ENCODE measurements at regions not wholly inside any gene's neighbourhood (a gene's known extent, or its start where the extent isn't known, plus 50 kb on each side); places are given as distances from the start of the nearest gene placed in this dataset.

- Histone ChIP-seq H3K27ac (ENCODE audit: low read depth, low read length) (no peak overlapping the region), H3K27me3 (ENCODE audit: control insufficient read depth in 2 of 2, insufficient read depth in 2 of 2, low read length in 2 of 2) (no peaks in the 10 kb centered on the region), H3K9me3 (ENCODE audit: control insufficient read depth in 2 of 3, low read length in 3 of 3) (no peaks in the 10 kb centered on the region), H3K4me1 (ENCODE audit: control insufficient read depth in 2 of 2, insufficient read depth in 2 of 2, low read length in 2 of 2) (no peaks in the 10 kb centered on the region), H3K36me3 (ENCODE audit: control insufficient read depth in 2 of 3, insufficient read depth in 3 of 3, low read length in 3 of 3) (no peaks in the 10 kb centered on the region), H3K4me3 (ENCODE audit: low read length) (no peak overlapping the region)
- ChIA-PET POLR2A (no interaction called here), CTCF (no interaction called here)
- Mint-ChIP-seq H3K4me3 (no peak overlapping the region), H3K36me3 (no peaks in the 10 kb centered on the region), H3K9me3 (peaks cover 0 to 24% (median 5%) of the 10 kb centered on the region in 11 donors), H3K27me3 (no peaks in the 10 kb centered on the region), H3K27ac (no peak overlapping the region), H3K4me1 (no peaks in the 10 kb centered on the region)
- intact Hi-C loops (cut with micrococcal nuclease) = no loop called here
- DNase-seq = no peak
- ATAC-seq = no peak
Measured at GRCh38 chr2:67065046-67065445, 332.1 kb upstream of the ETAA1 start.

- H3K4me1 Mint-ChIP-seq = no peaks in the 10 kb centered on the region
- Histone ChIP-seq H3K4me3 (ENCODE audit: low read length) (no peak overlapping the region), H3K27me3 (ENCODE audit: control insufficient read depth in 2 of 2, insufficient read depth in 2 of 2, low read length in 2 of 2) (no peaks in the 10 kb centered on the region), H3K27ac (ENCODE audit: low read depth, low read length) (no peak overlapping the region), H3K36me3 (ENCODE audit: control insufficient read depth in 2 of 3, insufficient read depth in 3 of 3, low read length in 3 of 3) (no peaks in the 10 kb centered on the region), H3K9me3 (ENCODE audit: control insufficient read depth in 2 of 3, low read length in 3 of 3) (no peaks in the 10 kb centered on the region), H3K4me1 (ENCODE audit: control insufficient read depth in 2 of 2, insufficient read depth in 2 of 2, low read length in 2 of 2) (no peaks in the 10 kb centered on the region)
- DNase-seq = no peak
- ATAC-seq = no peak
- no peak overlapping the region for H3K4me3 Mint-ChIP-seq
- H3K27me3 Mint-ChIP-seq = no peaks in the 10 kb centered on the region
- POLR2A ChIA-PET = no interaction called here
- intact Hi-C loops (cut with micrococcal nuclease) = no loop called here
- peaks cover 0 to 25% (median 3%) of the 10 kb centered on the region in 11 donors for H3K9me3 Mint-ChIP-seq
- CTCF ChIA-PET = no interaction called here
- H3K27ac Mint-ChIP-seq = no peak overlapping the region
- H3K36me3 Mint-ChIP-seq = no peaks in the 10 kb centered on the region
Measured at GRCh38 chr2:67066782-67067181, 330.4 kb upstream of the ETAA1 start.

- ChIA-PET POLR2A (no interaction called here), CTCF (no interaction called here)
- DNase-seq (no peak), ATAC-seq (no peak)
- H3K4me1 Mint-ChIP-seq = no peaks in the 10 kb centered on the region
- no peak overlapping the region for H3K4me3 Mint-ChIP-seq
- Histone ChIP-seq H3K4me1 (ENCODE audit: control insufficient read depth in 2 of 2, insufficient read depth in 2 of 2, low read length in 2 of 2) (no peaks in the 10 kb centered on the region), H3K4me3 (ENCODE audit: low read length) (no peak overlapping the region), H3K27me3 (ENCODE audit: control insufficient read depth in 2 of 2, insufficient read depth in 2 of 2, low read length in 2 of 2) (no peaks in the 10 kb centered on the region), H3K9me3 (ENCODE audit: control insufficient read depth in 2 of 3, low read length in 3 of 3) (no peaks in the 10 kb centered on the region), H3K27ac (ENCODE audit: low read depth, low read length) (no peak overlapping the region), H3K36me3 (ENCODE audit: control insufficient read depth in 2 of 3, insufficient read depth in 3 of 3, low read length in 3 of 3) (no peaks in the 10 kb centered on the region)
- H3K9me3 Mint-ChIP-seq = peaks cover 0 to 25% (median 3%) of the 10 kb centered on the region in 11 donors
- H3K36me3 Mint-ChIP-seq = no peaks in the 10 kb centered on the region
- no peak overlapping the region for H3K27ac Mint-ChIP-seq
- intact Hi-C loops (cut with micrococcal nuclease) = no loop called here
- no peaks in the 10 kb centered on the region for H3K27me3 Mint-ChIP-seq
Measured at GRCh38 chr2:67067656-67068055, 329.5 kb upstream of the ETAA1 start.

GRCh38 chr2:67070826-67071225 is 326.3 kb upstream of the ETAA1 start:
- CTCF ChIA-PET = no interaction called here
- H3K27ac ChIP-seq (ENCODE audit: low read depth, low read length) = no peak overlapping the region
- H3K27me3 Mint-ChIP-seq = no peaks in the 10 kb centered on the region
- H3K4me1 Mint-ChIP-seq = no peaks in the 10 kb centered on the region
- no peaks in the 10 kb centered on the region for H3K27me3 ChIP-seq (ENCODE audit: control insufficient read depth in 2 of 2, insufficient read depth in 2 of 2, low read length in 2 of 2)
- H3K4me3 Mint-ChIP-seq = no peak overlapping the region
- H3K9me3 ChIP-seq (ENCODE audit: control insufficient read depth in 2 of 3, low read length in 3 of 3) = no peaks in the 10 kb centered on the region
- ATAC-seq (no peak), DNase-seq (no peak)
- H3K4me3 ChIP-seq (ENCODE audit: low read length) = no peak overlapping the region
- no peaks in the 10 kb centered on the region for H3K4me1 ChIP-seq (ENCODE audit: control insufficient read depth in 2 of 2, insufficient read depth in 2 of 2, low read length in 2 of 2)
- POLR2A ChIA-PET = no interaction called here
- H3K36me3 ChIP-seq (ENCODE audit: control insufficient read depth in 2 of 3, insufficient read depth in 3 of 3, low read length in 3 of 3) = no peaks in the 10 kb centered on the region
- H3K9me3 Mint-ChIP-seq = peaks cover 0 to 26% (median 3%) of the 10 kb centered on the region in 11 donors
- no peak overlapping the region for H3K27ac Mint-ChIP-seq
- intact Hi-C loops (cut with micrococcal nuclease) = no loop called here
- no peaks in the 10 kb centered on the region for H3K36me3 Mint-ChIP-seq

GRCh38 chr2:67075056-67075455 is 322.1 kb upstream of the ETAA1 start:
- Mint-ChIP-seq H3K9me3 (peaks cover 0 to 13% (median 0%) of the 10 kb centered on the region in 11 donors), H3K4me3 (no peak overlapping the region), H3K4me1 (no peaks in the 10 kb centered on the region), H3K27me3 (no peaks in the 10 kb centered on the region), H3K27ac (no peak overlapping the region), H3K36me3 (no peaks in the 10 kb centered on the region)
- H3K27me3 ChIP-seq (ENCODE audit: control insufficient read depth in 2 of 2, insufficient read depth in 2 of 2, low read length in 2 of 2) = no peaks in the 10 kb centered on the region
- no peak overlapping the region for H3K27ac ChIP-seq (ENCODE audit: low read depth, low read length)
- CTCF ChIA-PET = no interaction called here
- no peak for ATAC-seq
- H3K4me1 ChIP-seq (ENCODE audit: control insufficient read depth in 2 of 2, insufficient read depth in 2 of 2, low read length in 2 of 2) = no peaks in the 10 kb centered on the region
- no peak for DNase-seq
- POLR2A ChIA-PET = no interaction called here
- H3K9me3 ChIP-seq (ENCODE audit: control insufficient read depth in 2 of 3, low read length in 3 of 3) = no peaks in the 10 kb centered on the region
- H3K36me3 ChIP-seq (ENCODE audit: control insufficient read depth in 2 of 3, insufficient read depth in 3 of 3, low read length in 3 of 3) = no peaks in the 10 kb centered on the region
- H3K4me3 ChIP-seq (ENCODE audit: low read length) = no peak overlapping the region
- intact Hi-C loops (cut with micrococcal nuclease) = no loop called here

GRCh38 chr2:67075530-67076238 is 321.4 kb upstream of the ETAA1 start:
- H3K27ac ChIP-seq (ENCODE audit: low read depth, low read length) = no peak overlapping the region
- H3K9me3 ChIP-seq (ENCODE audit: control insufficient read depth in 2 of 3, low read length in 3 of 3) = no peaks in the 10 kb centered on the region
- Mint-ChIP-seq H3K9me3 (peaks cover 0 to 13% (median 2%) of the 10 kb centered on the region in 11 donors), H3K27ac (no peak overlapping the region), H3K4me3 (no peak overlapping the region), H3K36me3 (no peaks in the 10 kb centered on the region), H3K4me1 (peaks cover 0 to 1% (median 0%) of the 10 kb centered on the region in 7 donors), H3K27me3 (no peaks in the 10 kb centered on the region)
- DNase-seq (no peak), ATAC-seq (no peak)
- intact Hi-C loops (cut with micrococcal nuclease) = no loop called here
- no peaks in the 10 kb centered on the region for H3K27me3 ChIP-seq (ENCODE audit: control insufficient read depth in 2 of 2, insufficient read depth in 2 of 2, low read length in 2 of 2)
- H3K4me3 ChIP-seq (ENCODE audit: low read length) = no peak overlapping the region
- POLR2A ChIA-PET = no interaction called here
- no peaks in the 10 kb centered on the region for H3K36me3 ChIP-seq (ENCODE audit: control insufficient read depth in 2 of 3, insufficient read depth in 3 of 3, low read length in 3 of 3)
- H3K4me1 ChIP-seq (ENCODE audit: control insufficient read depth in 2 of 2, insufficient read depth in 2 of 2, low read length in 2 of 2) = no peaks in the 10 kb centered on the region
- CTCF ChIA-PET = no interaction called here

GRCh38 chr2:67076239-67076624 is 320.9 kb upstream of the ETAA1 start:
- no peak overlapping the region for H3K27ac ChIP-seq (ENCODE audit: low read depth, low read length)
- ATAC-seq (no peak), DNase-seq (no peak)
- peaks cover 0 to 6% (median 0%) of the 10 kb centered on the region in 7 donors for H3K4me1 Mint-ChIP-seq
- H3K4me3 Mint-ChIP-seq = no peak overlapping the region
- ChIA-PET CTCF (no interaction called here), POLR2A (no interaction called here)
- no peak overlapping the region for H3K4me3 ChIP-seq (ENCODE audit: low read length)
- no peaks in the 10 kb centered on the region for H3K9me3 ChIP-seq (ENCODE audit: control insufficient read depth in 2 of 3, low read length in 3 of 3)
- H3K27me3 ChIP-seq (ENCODE audit: control insufficient read depth in 2 of 2, insufficient read depth in 2 of 2, low read length in 2 of 2) = no peaks in the 10 kb centered on the region
- peaks cover 0 to 4% (median 0%) of the 10 kb centered on the region in 5 donors for H3K36me3 Mint-ChIP-seq
- H3K9me3 Mint-ChIP-seq = peaks cover 0 to 15% (median 4%) of the 10 kb centered on the region in 11 donors
- no peaks in the 10 kb centered on the region for H3K36me3 ChIP-seq (ENCODE audit: control insufficient read depth in 2 of 3, insufficient read depth in 3 of 3, low read length in 3 of 3)
- H3K27me3 Mint-ChIP-seq = no peaks in the 10 kb centered on the region
- H3K27ac Mint-ChIP-seq = no peak overlapping the region
- H3K4me1 ChIP-seq (ENCODE audit: control insufficient read depth in 2 of 2, insufficient read depth in 2 of 2, low read length in 2 of 2) = no peaks in the 10 kb centered on the region
- intact Hi-C loops (cut with micrococcal nuclease) = no loop called here
